Transverse colon (tissue), 3 donors: ENCODE measurements at regions not wholly inside any gene's neighbourhood (a gene's known extent, or its start where the extent isn't known, plus 50 kb on each side); places are given as distances from the start of the nearest gene placed in this dataset.
A peak's percentile ranks its signal among the peaks of the same experiment; 100 is the strongest.

ENCODE experiments used
- POLR2A ChIP-seq: fragments of 450-650 bp; IDR thresholded peaks from one replicate; pipeline ENCODE4 v1.6.1; 2016; ENCODE audit warnings: antibody characterized with exemption, mild to moderate bottlenecking, moderate library complexity
- TF ChIP-seq, protein P1 (sequence below), 5 experiments: fragments of 200-600 bp in 3 of 5; fragments of 450-650 bp in 2 of 5; sonication (generic) in 3 of 5; IDR thresholded peaks; 1 replicate in 2 of 5; 2 replicates in 3 of 5; pipeline ENCODE4 v1.5.1; 2016 to 2017; ENCODE audit warnings: antibody characterized with exemption in 5 of 5, inconsistent platforms in 3 of 5, mild to moderate bottlenecking in 2 of 5, moderate library complexity in 1 of 5

DNA sequence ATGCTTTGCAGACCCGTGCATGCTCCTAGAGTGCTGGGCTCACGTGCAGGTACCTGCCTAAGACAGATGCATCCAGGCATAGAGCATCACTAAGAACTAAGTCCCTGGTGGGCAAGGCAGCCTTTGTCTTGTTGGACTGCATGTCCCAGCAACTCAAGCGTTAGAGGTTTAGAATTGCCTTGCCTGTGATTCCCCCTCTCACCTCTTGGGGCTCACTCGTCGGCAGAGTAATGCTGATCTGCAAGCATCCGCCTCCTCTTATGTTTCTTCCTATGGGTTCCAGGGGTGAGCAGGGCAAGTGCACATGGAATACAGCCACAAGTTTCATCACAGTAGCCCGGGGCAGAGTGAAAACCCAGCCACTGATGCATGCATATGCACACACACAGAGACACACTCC, 646.1 kb upstream of the AMELY start:
- no peak for TF ChIP-seq POLR2A
- TF ChIP-seq, protein P1, sequence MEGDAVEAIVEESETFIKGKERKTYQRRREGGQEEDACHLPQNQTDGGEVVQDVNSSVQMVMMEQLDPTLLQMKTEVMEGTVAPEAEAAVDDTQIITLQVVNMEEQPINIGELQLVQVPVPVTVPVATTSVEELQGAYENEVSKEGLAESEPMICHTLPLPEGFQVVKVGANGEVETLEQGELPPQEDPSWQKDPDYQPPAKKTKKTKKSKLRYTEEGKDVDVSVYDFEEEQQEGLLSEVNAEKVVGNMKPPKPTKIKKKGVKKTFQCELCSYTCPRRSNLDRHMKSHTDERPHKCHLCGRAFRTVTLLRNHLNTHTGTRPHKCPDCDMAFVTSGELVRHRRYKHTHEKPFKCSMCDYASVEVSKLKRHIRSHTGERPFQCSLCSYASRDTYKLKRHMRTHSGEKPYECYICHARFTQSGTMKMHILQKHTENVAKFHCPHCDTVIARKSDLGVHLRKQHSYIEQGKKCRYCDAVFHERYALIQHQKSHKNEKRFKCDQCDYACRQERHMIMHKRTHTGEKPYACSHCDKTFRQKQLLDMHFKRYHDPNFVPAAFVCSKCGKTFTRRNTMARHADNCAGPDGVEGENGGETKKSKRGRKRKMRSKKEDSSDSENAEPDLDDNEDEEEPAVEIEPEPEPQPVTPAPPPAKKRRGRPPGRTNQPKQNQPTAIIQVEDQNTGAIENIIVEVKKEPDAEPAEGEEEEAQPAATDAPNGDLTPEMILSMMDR (IDR thresholded peaks at IDR 0.05): peak in 1 of 5 experiments; percentile 5
